HG03457 (cell line): ENCODE measurements at regions not wholly inside any gene's neighbourhood (a gene's known extent, or its start where the extent isn't known, plus 50 kb on each side); places are given as distances from the start of the nearest gene placed in this dataset.

Source experiments
- ATAC-seq: cut with Tn5 transposase; IDR thresholded peaks from one replicate; pipeline ENCODE4 v1.9.1; 2021; ENCODE audit warnings: moderate number of reproducible peaks; ENCODE audit not compliant: unreplicated experiment

GRCh38 chr12:89984846-89985245, 276.2 kb upstream of the ATP2B1 start:
- no peak for ATAC-seq

DNA sequence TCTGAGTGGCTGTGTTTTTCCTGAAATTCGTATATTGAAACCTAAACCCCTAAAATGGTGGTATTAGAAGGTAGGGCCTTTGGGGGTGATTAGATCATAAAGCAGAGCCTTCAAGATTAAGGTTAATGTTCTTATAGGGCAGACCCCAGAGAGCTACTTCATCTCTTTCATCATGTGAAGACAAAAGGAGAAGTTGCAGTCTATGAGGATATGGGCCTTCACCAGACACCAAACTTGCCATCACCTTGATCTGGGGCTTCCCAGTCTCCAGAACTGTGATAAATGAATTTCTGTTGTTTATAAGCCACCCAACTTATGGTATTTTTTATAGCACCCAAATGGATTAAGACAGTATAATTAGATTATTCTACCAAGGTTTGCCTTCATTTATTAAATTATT, 275.0 kb upstream of the ATP2B1 start:
- no peak for ATAC-seq

DNA sequence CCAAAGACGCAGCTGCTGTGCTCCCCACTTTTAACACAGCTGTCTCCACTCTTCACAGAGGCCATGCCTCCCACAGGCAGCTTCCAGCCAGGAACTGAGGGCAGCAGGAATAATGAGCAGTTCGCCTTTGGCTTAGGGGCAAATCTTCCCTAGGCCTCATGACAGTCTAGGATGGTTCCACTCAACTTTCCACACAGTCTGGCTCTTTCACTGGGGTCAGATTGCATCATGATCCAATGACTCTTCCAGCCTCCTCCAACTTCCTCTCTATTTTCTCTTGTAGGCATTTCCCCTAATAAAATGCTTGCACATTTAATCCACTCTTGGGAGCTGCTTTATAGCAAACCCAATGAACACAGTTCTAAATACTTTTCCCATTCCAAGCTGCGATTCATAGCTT, 271.6 kb upstream of the ATP2B1 start:
- no peak for ATAC-seq

DNA sequence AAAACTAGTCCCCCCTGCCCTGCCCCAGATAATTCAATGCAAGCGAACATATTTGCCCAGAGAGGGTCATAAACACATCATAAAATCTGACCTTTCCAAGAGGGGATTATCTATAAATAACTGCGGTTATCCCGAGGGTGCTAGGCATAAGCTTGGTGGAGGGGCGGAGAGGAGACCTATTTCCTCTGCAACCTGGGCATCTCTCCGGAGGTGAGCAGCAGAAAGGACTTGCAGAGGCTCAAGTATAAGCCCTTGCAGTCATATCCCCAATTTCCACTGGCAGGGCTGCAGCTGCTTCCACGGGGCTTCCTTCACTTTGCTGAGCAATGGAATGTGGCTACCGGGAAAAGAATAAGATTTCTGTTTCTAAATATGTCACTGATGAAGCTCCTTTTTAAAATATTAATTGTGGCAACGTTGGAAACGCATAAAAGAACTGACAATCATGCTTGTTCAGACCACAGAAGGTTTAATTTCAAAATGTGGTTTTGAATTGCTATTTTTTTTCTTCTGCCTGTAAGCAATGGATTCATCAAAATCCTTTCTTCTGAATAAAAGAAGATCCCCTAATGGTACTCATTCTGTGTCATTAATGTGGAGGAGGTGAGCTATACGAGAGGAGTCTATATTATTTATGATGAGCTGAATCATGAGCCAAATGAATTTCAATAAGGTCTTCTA, 268.9 kb upstream of the ATP2B1 start:
- no peak for ATAC-seq

GRCh38 chr12:89976866-89977265, 268.2 kb upstream of the ATP2B1 start:
- no peak for ATAC-seq

DNA sequence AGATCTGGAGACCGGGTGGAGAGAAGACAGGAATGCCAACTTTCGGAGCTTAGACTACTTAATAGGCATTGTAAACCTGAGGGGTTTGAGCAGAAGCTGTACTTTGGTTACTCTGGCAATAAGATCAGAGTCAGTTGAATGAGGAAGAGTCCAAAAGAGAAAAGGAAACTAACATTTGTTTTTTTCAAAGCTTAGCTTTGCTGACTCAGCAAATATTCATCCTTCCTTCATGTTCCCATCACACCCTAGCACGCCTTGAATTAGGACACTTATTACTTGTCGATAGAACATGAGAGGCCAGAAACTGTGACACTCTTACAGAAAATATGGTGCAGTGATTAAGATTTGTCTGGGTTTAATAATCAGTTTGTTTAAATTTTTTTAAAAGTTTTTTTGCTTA, 266.9 kb upstream of the ATP2B1 start:
- ATAC-seq = no peak

- no peak for ATAC-seq
These were observed 263.2 kb upstream of the ATP2B1 start for GRCh38 chr12:89971880-89972279.

DNA sequence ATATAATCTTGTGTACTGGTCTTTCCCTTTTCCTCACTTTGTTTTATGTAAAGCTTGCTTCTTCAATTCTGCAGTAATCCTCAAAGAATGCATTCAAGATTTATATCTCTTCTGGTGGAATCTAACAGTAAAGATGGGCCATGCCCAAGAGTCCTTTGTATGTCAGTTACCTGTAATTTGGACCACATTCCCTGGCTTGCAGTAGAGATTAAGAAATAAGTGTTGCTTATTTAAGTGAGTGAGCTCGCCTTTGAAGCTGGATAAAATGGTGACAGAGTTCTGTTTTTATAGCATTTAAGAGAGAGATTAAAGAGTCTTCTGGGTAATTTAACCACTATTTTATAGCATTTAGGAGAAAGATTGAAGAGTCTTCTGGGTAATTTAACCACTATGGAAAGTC, 262.1 kb upstream of the ATP2B1 start:
- ATAC-seq = no peak

- no peak for ATAC-seq
These were observed 260.5 kb upstream of the ATP2B1 start for GRCh38 chr12:89969093-89969492.

GRCh38 chr12:89968151-89968700, 259.6 kb upstream of the ATP2B1 start:
- ATAC-seq = no peak

GRCh38 chr12:89966495-89967240, 258.0 kb upstream of the ATP2B1 start:
- no peak for ATAC-seq

DNA sequence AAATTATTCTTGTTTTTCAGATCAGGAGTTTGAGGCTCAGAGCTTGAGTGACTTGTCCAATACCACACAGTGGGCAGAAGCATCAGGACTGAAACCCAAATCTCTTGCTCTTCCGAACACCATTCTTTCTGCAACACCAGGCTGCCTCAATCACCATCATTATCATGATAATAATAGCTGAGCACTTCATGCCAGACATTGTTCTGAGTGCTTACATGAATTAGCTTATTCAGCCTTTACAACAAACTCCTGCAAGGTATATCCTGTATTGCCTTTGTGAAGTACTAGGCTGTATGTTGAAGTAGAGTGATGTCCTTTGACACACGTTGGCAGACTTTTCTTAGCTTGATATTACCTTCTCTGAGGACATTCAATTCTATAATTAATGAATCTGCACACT, 257.4 kb upstream of the ATP2B1 start:
- ATAC-seq = no peak

DNA sequence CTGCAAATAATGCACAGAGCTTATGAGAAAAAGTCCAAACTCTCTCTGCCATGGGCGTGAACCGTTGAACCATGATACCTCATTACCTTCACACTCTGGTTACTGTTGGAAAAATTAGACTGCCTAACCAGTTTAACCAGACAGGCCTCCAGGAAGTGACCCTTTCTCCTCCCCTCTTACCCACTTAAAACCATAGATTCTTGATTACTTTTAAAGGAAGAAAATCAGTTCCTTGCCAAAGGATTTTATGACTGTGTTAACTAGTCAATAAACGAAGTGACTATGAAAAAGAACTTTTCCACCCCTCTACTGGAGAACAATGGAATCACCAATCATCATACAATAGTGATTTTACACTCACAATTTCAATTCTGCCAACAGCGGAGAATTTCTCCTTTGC, 254.0 kb upstream of the ATP2B1 start:
- ATAC-seq = no peak

DNA sequence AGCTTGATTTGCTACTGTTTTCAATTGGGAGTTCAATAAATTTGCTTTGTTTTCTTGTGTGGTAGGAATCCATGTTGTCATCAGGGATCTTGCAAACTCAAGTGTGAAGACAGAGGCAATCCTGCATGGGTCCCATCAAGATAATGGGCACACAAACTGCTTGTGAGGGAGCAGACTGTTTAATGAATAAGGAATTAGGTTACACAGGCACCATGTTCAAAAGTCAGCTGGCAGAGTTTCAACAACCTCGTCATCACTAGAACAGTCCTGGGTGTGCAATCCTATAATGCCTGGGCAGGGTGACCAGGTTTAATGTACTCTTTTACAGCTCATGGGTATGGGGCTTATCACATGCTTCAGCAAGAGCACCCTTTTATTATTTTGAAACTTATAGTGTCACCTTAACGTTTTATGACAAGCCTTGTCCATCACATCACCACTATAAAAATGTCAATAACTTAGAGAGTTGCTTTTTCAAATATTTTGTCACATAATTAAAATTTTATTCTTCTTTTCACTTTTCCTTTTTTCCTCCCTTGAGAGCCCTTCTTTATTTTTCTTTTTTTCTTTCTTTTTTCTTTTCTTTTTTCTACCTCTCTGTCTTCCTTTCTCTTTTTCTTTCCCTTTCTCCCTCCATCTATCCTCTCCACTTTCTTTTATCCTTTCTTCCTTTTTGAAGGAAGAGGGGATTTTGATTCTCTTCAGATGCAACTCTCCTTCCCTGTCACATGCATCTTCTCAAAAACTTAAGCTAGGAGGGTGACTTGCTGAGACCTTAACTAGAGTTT, 252.2 kb upstream of the ATP2B1 start:
- no peak for ATAC-seq

DNA sequence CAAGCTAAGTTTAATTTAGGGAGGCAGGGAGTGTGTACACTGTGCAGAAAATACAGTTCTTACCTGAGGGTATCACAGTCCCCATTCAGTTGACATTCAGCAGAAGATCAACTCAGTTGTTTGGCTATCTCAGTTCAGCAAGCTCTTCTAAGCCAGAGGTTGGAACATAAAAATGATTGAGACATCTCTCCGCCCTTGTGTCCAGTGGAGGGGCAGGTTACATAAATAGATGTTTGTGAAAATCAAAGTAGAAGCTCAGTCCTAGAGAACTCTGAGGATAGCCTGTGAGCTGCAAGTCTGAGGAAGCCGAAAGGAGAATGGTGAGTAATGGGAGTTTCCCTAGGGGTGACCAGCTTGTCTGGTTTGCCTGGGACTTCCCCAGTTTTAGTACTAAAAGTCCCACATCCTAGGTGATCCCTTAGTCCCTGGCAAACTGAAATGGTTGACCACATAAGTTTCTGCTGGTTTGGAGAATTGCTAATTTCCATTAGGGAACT, 251.4 kb upstream of the ATP2B1 start:
- ATAC-seq = peak; percentile 97

DNA sequence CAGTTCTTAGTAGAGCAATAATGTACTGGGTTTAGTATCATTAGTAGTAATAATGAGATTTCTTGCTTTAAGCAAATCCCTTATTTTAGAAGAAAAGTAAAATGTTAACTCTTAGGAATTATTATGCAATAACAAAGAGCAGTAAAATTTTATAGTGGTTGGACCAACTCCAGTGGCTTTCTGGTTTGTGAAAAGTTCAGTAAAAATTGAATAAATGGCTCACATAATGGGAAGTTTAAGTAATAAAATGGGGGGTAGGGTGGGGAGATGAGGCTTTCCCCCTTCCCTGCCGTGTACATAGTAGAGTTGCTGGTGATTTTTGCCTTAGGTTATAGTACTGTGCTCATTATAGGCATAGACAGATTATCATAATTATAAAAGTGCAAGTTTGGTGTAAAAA, 250.5 kb upstream of the ATP2B1 start:
- ATAC-seq = no peak

DNA sequence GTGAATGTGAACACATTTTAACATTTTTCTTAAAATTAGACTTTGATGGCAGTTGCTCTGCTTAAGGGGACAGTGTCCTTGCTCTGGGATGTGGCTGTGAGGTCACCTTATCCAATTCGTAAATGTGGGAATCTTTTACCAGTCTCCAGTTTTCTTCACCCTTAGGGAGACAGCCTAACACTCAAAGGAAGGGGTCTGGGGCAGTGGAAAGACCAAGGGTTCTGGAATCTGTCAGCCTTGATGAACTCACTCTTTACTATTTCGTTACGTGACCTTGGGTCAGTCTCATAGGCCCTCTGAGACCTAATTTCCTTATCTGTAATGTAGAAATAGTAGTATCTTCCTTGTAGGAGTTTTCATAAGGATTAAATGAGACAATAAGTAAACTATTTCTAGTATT, 245.6 kb upstream of the ATP2B1 start:
- no peak for ATAC-seq

DNA sequence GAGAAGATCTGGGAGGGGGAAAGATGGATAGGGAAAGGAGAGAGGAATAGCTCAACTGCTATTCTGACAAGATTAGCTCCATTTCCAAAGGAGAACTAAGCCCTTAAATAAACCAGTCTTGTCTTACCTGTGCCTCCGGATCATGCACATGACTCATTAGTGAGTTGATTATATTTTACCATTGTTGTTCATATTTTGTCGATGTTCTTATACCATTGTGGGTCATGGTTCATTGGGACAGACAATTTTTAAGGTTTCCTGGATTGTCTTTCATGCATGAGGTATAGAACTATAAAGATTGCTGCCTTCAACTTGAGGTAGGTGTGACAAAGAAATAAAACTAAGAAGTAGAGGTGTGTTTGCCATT, 243.0 kb upstream of the ATP2B1 start:
- ATAC-seq = no peak

DNA sequence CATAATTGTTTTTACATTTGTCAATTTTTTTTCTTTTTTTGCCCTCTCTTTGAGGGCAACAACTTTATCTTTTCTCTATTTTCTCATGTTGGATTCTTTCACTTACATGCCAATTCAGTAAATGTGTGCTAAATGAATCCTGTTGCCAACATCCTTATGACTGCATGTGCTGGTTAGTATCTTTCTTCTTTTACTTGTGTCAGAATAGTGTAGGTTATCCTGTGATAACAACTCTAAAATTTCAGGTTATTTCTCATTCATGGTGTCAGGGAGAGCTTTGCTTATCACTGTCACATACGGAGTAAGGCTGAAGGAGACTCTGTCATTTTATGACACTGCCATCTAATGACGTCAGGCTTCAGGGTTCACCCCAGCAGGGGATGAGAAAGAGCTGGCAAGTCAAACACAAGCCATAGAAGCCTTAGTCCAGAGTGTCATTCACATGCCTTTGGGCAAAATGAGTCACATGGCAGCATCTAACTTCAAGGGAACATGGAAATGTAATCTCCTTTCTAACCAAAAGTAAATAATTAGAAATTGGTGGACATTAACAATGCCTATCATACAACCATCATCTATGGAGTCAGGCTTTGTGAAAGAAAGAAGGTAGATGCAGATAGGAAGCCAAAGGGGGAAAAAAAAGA, 242.5 kb upstream of the ATP2B1 start:
- no peak for ATAC-seq

DNA sequence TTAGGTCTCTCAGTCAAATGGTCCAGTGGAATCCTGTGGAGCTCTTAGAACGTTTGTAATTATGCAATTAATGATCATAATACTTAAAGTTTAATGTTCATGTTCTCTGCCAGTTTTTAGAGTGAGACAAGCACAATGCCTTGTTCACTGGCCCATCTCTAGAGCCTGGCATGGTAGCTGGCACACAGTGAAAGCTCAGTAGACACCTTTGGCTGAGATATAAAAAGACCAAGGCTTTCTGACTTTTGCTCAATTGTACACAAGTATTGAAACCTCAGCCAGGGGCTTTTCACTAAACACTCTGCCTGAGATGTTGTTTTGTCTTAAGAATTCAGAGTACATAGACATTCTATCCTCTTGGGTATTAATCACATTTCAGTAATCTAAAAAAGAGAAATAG, 241.8 kb upstream of the ATP2B1 start:
- ATAC-seq = no peak
